Lower lobe of right lung (tissue), 2 donors: ENCODE measurements at regions not wholly inside any gene's neighbourhood (a gene's known extent, or its start where the extent isn't known, plus 50 kb on each side); places are given as distances from the start of the nearest gene placed in this dataset.

Source experiments
- ATAC-seq, 2 donors: fragments of 200-7000 bp; cut with Tn5 transposase; one replicate each; pipeline ENCODE4 v1.9.1; 2020 to 2022; ENCODE audit warnings: mild to moderate bottlenecking in 2 of 2, moderate library complexity in 2 of 2
- DNase-seq: peaks from one replicate; pipeline ENCODE4 v3.0.0-alpha.2; 2020
- H3K27ac ChIP-seq: fragments of 200-600 bp; one replicate; pipeline ENCODE4 v1.8.0; 2022
- H3K27me3 ChIP-seq: fragments of 200-600 bp; one replicate; pipeline ENCODE4 v1.8.0; 2022; ENCODE audit warnings: low read depth
- H3K36me3 ChIP-seq: fragments of 200-600 bp; one replicate; pipeline ENCODE4 v1.8.0; 2022; ENCODE audit warnings: mild to moderate bottlenecking
- H3K4me1 ChIP-seq: fragments of 200-600 bp; one replicate; pipeline ENCODE4 v1.8.0; 2022
- H3K4me3 ChIP-seq: fragments of 200-600 bp; one replicate; pipeline ENCODE4 v1.8.0; 2022; ENCODE audit warnings: mild to moderate bottlenecking
- H3K9me3 ChIP-seq: fragments of 200-600 bp; one replicate; pipeline ENCODE4 v1.8.0; 2022
- intact Hi-C: fragments of 100-400 bp; cut with DNase I; formaldehyde crosslinking; loops from one replicate; pipeline ENCODE4 v1.11.0; 2022
- TF ChIP-seq, protein P1 (sequence below): fragments of 200-600 bp; IDR thresholded peaks from one replicate; pipeline ENCODE4 v1.8.0; 2022; ENCODE audit warnings: antibody characterized with exemption, mild to moderate bottlenecking
- donor health status: DM: no; HTN: yes; CAD: no; lungs with severe emphysema.

DNA sequence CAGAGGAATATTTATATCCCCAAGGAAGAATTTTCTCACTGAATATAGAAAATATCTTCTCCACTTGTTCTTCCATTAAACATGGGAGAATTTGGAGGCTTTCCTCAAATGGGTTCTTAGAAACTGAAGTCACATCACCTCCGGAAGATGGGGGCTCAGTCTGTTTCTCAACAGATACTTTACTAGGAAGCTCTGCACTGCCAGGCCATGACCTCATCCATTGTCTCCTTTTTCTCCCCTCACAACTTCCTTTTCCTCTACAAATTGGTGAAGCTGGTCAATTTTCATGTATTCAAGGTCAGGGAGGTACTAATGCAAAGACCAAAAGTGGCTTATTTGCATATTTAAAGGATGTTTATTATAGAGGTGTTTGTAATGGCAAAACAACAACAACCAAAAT is 173.1 kb downstream of the RNF152 start:
- H3K27me3 ChIP-seq, result no peaks in the 10 kb centered on the region
- no peaks in the 10 kb centered on the region for H3K4me1 ChIP-seq
- H3K4me3 ChIP-seq, result no peak overlapping the region
- intact Hi-C loops, result no loop called here
- H3K9me3 ChIP-seq, result no peaks in the 10 kb centered on the region
- DNase-seq, result no peak
- no peak for ATAC-seq
- no peak overlapping the region for H3K27ac ChIP-seq
- TF ChIP-seq, protein P1, sequence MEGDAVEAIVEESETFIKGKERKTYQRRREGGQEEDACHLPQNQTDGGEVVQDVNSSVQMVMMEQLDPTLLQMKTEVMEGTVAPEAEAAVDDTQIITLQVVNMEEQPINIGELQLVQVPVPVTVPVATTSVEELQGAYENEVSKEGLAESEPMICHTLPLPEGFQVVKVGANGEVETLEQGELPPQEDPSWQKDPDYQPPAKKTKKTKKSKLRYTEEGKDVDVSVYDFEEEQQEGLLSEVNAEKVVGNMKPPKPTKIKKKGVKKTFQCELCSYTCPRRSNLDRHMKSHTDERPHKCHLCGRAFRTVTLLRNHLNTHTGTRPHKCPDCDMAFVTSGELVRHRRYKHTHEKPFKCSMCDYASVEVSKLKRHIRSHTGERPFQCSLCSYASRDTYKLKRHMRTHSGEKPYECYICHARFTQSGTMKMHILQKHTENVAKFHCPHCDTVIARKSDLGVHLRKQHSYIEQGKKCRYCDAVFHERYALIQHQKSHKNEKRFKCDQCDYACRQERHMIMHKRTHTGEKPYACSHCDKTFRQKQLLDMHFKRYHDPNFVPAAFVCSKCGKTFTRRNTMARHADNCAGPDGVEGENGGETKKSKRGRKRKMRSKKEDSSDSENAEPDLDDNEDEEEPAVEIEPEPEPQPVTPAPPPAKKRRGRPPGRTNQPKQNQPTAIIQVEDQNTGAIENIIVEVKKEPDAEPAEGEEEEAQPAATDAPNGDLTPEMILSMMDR, result no peak
- no peaks in the 10 kb centered on the region for H3K36me3 ChIP-seq

DNA sequence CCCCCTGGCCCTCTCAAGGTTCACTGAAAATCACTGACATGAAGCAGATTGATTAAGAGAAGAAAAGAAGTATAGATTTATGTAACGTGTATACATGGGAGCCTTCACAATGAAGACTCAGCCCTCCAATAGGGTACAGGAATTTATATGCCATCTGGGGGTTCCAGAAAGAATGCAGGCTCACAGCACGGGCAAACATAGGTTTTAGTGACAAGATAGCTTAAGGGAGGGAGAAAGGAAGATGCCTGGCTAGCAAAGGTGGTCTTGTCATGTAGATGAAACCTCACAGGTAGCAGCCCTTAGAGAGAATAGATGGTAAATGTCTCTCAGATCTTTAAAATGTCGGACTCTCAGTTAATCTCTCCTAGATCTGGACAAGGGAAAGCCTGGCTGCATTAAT is 173.9 kb downstream of the RNF152 start:
- TF ChIP-seq, protein P1, result no peak
- DNase-seq (no peak), ATAC-seq (no peak)
- H3K27ac ChIP-seq, result no peak overlapping the region
- no peaks in the 10 kb centered on the region for H3K27me3 ChIP-seq
- H3K9me3 ChIP-seq, result no peaks in the 10 kb centered on the region
- H3K4me1 ChIP-seq, result no peaks in the 10 kb centered on the region
- intact Hi-C loops, result no loop called here
- H3K36me3 ChIP-seq, result no peaks in the 10 kb centered on the region
- no peak overlapping the region for H3K4me3 ChIP-seq

DNA sequence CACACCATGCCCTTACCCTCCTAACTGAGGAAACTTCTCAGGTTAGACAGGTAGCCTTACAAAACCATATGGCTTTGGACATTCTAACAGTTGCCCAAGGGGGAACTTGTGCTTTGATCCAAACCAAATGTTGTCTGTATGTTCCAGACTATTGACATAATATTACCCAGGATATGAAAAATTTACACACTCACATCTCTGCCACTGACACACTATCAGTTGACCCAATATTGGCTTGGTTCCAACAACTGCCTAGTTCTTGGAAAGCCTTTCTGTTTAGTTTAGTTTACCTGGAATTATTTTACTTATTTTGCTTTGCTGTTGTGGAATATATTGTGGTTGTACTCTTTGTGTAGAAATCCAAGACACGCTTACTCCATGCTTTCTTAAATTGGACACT is 178.4 kb downstream of the RNF152 start:
- TF ChIP-seq, protein P1, result no peak
- intact Hi-C loops, result no loop called here
- Histone ChIP-seq H3K27ac (no peak overlapping the region), H3K36me3 (no peaks in the 10 kb centered on the region), H3K4me1 (no peaks in the 10 kb centered on the region), H3K9me3 (no peaks in the 10 kb centered on the region), H3K4me3 (no peak overlapping the region), H3K27me3 (no peaks in the 10 kb centered on the region)
- ATAC-seq (no peak), DNase-seq (no peak)

DNA sequence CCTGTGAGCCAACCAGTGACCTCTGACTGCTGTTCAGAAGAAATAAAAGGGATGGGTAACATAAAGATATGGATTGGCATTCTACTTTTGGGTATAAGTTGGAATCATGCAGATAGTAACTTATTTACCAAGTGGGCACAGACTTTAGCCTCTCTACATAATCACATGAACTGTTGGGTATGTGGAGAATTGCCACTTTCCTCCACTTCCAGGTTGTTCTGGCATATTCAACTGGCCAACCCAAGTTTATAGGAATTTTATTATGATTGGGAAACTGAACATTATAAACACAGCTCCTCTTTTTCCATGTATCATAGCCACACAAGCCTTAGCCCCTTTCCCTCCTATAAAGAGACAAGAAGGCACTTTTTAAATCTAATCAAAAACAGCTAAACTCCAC is 179.3 kb downstream of the RNF152 start:
- H3K4me3 ChIP-seq, result no peak overlapping the region
- H3K9me3 ChIP-seq, result no peaks in the 10 kb centered on the region
- ATAC-seq (no peak), DNase-seq (no peak)
- H3K36me3 ChIP-seq, result no peaks in the 10 kb centered on the region
- H3K27ac ChIP-seq, result no peak overlapping the region
- TF ChIP-seq, protein P1, result no peak
- H3K4me1 ChIP-seq, result no peaks in the 10 kb centered on the region
- H3K27me3 ChIP-seq, result no peaks in the 10 kb centered on the region
- intact Hi-C loops, result no loop called here

DNA sequence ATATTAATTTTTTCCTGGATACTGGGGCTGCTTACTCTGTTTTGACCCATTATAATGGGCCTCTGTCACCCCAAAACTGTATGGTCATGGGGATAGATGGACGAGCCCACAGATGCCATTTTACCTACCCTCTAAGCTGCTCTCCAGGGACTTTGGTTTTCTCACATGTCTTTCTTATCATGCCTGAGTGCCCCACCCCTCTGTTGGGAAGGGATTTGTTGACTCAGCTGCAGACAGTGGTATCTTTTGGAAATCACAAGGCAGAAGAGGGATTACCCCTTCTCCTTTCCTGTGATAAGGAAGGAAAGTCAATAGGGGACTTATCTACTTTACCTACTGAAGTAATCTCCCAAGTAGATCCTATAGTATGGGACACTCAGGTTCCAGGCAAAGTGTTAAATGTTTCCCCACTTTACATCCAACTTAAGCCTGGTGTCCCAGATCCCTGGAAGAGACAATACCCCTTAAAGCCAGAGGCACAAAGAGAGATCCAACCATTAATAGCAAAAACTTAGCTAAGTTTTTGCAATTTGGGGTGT is 182.7 kb downstream of the RNF152 start:
- intact Hi-C loops, result no loop called here
- Histone ChIP-seq H3K27ac (no peak overlapping the region), H3K4me3 (no peak overlapping the region), H3K27me3 (no peaks in the 10 kb centered on the region), H3K36me3 (no peaks in the 10 kb centered on the region), H3K4me1 (no peaks in the 10 kb centered on the region), H3K9me3 (no peaks in the 10 kb centered on the region)
- ATAC-seq (no peak), DNase-seq (no peak)
- TF ChIP-seq, protein P1, result no peak
